ENCODE measurements at regions not wholly inside any gene's neighbourhood (a gene's known extent, or its start where the extent isn't known, plus 50 kb on each side); places are given as distances from the start of the nearest gene placed in this dataset.
"Not testable (repeated sequence)": the region's sequence is repeated elsewhere in the genome, so short reads cannot be mapped to it uniquely, and the experiment has no call there.

DNA sequence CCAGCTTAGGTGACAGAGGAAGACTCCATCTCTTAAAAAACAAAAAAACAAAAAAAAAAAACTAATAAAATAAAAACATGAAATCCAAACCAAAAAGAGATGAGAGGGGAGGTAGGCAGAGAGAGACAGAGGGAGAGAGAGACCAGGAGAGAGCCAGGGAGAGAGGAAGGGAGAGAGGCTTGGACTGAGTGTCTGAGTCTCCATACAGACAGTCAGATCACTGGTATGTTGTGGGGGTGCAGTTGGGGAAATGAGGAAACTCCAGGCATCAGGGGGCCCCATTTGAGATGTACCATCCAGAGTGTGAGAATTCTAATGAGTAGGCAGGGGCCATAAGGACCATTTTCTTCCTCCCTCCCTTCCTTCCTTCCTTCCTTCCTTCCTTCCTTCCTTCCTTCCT, 53.1 kb upstream of the SEPTIN5 start:
- DNase-seq (ENCODE audit: low spot score) = no peak

DNA sequence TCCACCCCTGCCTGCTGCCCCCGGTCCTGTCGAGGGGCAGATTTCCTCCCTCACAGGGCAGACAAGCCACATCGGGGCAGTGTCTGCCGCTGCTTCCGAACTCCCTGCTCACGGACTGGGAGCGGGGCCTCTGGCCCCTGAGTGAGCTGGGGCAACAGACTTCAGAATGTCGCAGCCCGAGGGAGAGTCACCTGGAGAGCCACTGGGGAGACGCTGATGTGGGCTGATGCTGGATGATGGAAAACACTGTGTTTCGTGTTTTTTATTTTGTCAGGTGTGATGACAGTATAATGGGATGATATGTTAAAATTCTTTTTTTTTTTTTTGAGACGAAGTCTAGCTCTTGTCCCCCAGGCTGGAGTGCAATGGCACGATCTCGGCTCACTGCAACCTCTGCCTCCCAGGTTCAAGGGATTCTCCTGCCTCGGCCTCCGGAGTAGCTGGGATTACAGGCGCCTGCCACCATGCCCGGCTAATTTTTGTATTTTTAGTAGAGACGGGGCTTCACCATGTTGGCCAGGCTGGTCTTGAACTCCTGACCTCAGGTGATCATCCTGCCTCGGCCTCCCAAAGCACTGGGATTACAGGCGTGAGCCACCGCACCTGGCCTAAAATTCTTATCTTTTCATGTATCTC, 52.1 kb upstream of the SEPTIN5 start:
- not testable (repeated sequence) for DNase-seq (ENCODE audit: low spot score)

DNA sequence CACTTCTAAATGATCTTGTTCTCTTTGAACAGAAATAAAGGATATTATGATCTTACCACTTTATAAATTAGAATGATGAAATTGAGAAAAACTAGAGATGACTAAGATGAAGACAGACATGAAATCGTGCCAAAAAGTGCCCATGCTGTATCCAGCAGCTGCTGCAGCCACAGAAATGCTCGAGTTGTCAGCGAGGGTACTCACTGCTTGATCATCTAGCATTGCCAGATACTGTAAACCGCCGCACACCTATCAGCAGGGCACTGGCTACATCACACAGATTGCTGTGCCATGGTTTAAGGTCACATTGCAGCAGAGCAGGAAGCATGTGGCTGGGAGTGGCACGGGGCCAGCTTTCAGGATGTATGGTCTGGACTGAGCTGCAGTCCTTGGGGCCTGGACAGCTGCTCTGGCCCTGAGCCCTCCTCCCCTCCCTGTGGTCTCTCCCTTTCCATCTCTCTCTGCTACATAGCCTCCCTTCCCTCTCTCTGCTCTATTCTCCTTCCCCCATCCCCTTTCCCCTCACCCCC, 51.0 kb upstream of the SEPTIN5 start:
- peak; percentile 61 for DNase-seq (ENCODE audit: low spot score)

GRCh38 chr22:19663821-19664355, 50.4 kb upstream of the SEPTIN5 start:
- no peak for DNase-seq (ENCODE audit: low spot score)

DNA sequence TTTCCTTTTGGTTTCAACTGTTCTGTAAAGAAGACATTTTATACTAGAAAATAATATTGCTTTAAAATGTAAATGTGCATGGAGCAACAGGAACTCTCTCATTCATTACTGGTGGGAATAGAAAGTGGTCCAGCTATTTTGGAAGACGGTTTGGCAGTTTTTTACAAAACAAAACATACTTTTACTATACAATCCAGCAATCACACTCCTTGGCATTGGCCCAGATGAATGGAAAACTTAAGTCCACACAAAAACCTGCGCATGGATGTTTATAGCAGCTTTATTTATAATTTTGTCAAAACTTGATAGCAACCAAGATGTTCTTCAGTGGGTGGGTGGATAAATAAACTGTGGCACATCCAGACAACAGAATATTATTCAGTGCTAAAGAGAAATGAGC, 49.9 kb upstream of the SEPTIN5 start:
- DNase-seq (ENCODE audit: low spot score) = no peak
